ENCODE measurements at regions not wholly inside any gene's neighbourhood (a gene's known extent, or its start where the extent isn't known, plus 50 kb on each side); places are given as distances from the start of the nearest gene placed in this dataset.

GRCh38 chr17:72056155-72056554, 64.7 kb upstream of the SOX9 start:
- TF ChIP-seq CTCF (conservative IDR thresholded peaks at IDR 0.05 in 1 of 2, IDR thresholded peaks at IDR 0.05 in 1 of 2; ENCODE audit: extremely low read depth in 1 of 2, insufficient read depth in 1 of 2, low read depth in 1 of 2, low read length in 2 of 2), result no peak
- no peak for TF ChIP-seq EZH2 (IDR thresholded peaks at IDR 0.05; ENCODE audit: borderline replicate concordance, low read length)

Measured in mammary epithelial cell (primary cell).